H54 (cell line): ENCODE measurements at regions not wholly inside any gene's neighbourhood (a gene's known extent, or its start where the extent isn't known, plus 50 kb on each side); places are given as distances from the start of the nearest gene placed in this dataset.

Experiments used
- DNase-seq: peaks from one replicate; pipeline ENCODE4 v3.0.0; 2011; ENCODE audit warnings: low spot score, mixed read lengths; ENCODE audit not compliant: insufficient read length
- FAIRE-seq: peaks from 3 replicates; lab custom pipeline; 2011; peaks lifted over from hg19 to GRCh38; lab: Jason Lieb, UNC
- POLR2A ChIP-seq: IDR thresholded peaks from 2 replicates; pipeline ENCODE4 v1.6.1; 2011; ENCODE audit warnings: low read depth, mild to moderate bottlenecking, low read length

DNA sequence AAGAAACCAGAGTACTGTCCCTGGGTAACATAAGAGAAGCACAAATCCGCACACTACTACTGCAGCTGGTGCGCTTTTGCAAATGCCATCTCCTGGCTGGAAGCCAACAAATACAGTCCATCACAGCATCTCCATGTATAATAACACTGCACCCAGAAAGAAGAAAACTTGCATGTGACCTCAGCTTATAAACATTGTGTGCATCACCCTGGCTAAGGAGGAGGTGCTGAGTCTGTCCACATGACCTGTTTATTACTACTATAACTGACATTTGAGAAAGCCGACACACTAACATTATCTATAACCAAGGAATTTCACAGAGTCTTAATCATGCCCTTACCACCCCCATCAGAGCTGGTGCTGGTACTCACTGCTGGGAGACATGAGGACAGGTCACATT is 516.8 kb downstream of the CFAP47 start:
- DNase-seq (no peak), FAIRE-seq (no peak)
- no peak for TF ChIP-seq POLR2A

DNA sequence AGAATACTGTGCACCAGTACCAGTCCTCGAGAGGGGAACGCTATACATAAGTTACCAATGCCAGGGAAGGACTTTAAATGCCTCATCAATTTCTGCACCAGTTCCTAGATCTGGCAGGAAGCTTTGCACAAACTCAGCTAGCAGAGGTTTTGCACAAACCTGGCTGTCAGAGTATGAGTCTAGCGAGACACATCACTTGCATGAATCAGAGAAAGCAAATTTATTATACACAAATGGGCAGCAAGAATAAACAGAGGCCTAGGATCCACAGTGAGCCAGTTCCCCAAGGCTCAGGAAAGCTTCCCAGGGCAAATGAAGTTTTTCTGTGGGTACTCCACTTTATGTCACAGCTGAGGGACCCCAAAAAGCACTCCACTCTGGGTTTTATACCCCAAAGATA is 523.5 kb downstream of the CFAP47 start:
- no peak for TF ChIP-seq POLR2A
- no peak for FAIRE-seq

DNA sequence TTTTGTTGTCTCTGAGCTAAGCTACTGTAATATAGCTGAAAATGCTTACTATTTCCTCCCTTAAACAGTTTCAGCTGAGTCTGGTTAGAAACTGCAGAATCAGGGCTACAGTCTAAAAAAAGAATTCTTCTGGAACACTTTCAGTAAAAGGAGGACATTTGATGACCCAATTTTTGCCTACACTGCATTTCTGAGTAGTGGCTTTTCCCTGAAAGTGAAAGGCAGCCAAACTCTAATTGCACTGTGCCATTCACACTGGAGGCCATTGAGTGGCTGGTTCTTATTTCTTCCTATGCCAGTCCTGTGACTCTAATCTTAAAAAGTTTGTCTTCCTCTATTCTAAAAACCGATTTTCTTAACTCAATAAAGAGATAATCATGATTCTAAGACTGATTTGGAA is 526.0 kb downstream of the CFAP47 start:
- no peak for FAIRE-seq
- no peak for DNase-seq
- no peak for TF ChIP-seq POLR2A

More for the DNA sequence above, 523.5 kb downstream of the CFAP47 start:
- DNase-seq: no peak

DNA sequence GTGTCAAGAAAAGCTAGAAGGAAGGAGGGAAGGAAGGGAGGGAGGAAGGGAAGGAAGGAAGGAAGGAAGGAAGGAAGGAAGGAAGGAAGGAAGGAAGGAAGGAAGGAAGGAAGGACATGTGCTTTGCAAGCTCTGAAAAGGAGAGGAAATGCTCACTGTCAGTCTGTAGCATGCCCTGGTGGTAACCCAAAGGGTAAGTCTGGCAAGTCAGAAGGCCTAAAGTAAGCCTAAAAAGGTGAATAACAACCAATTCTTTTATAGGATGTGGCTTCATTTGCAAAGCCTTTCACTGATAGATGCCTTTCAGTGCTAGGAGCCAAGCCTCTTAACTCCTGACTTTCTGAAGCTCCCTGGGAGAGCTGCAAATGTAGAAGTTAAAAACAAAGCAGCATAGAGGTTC is 542.6 kb downstream of the CFAP47 start:
- FAIRE-seq (no peak), DNase-seq (no peak)
- no peak for TF ChIP-seq POLR2A

DNA sequence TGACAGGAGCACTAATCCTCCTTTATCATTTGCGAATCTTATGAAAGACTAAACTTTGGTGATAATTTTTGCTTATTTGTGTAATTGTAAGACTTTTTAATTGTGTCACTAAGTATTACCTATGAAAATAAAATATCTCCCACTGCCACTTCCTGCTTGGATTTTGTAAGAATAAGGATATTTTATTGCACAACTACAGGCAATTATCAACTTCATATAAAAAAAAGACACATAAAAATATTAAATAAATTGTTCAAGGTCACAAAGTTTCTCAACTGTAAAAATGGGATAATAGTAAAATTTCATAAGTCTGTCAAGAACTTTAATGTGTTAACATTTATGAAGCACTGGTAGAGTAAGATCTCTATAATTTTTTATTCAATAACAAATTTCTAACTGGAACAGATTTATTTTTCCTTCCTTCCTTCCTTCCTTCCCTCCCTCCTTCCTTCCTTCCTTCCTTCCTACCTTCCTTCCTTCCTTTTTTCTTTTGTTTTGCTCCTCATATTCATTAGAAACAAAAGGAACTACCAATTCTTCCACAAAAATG is 527.6 kb upstream of the FAM47C start:
- DNase-seq (no peak), FAIRE-seq (no peak)
- TF ChIP-seq POLR2A: no peak

DNA sequence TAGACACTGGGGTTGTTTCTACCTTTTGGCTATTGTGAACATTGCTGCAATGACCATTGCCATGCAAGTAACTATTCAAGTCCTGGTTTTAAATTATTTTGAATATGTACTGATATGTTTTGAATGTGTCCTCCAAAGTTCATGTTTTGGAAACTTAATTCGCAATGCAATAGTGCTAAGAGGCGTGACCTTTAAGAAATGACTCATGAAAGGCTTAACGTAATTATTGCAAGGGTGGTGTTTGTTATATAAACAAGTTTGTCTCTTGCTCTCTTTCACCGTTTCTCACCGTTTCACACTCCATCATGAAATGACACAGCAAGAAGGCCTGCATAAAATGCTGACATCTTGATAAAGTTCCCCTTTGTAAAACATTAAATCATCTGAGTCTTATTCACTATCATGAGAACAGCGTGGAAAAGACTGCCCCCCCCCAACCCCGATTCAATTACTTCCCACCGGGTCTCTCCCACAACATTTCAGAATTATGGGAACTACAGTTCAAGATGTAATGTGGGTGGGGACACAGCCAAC is 506.9 kb upstream of the FAM47C start:
- no peak for TF ChIP-seq POLR2A
- no peak for DNase-seq
- FAIRE-seq: no peak

DNA sequence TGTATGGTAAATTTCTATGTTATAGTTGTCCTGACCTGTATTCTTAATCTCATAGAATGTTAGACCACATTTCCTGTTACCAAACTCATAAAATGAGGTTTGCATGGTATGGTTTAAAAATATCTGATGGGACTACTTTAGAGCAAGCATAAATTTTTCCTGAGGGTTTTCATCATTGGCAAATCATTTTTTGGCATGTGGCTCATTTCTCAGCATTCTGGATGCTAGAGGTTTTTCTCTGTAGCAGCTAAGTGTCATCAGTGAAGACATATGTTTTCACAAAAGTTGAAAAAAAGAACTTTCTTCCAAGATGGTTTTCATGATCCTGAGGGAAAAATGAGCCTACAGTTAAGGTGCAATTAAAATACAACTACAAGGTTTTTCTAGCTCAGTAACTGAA is 503.5 kb upstream of the FAM47C start:
- DNase-seq (no peak), FAIRE-seq (no peak)
- no peak for TF ChIP-seq POLR2A

DNA sequence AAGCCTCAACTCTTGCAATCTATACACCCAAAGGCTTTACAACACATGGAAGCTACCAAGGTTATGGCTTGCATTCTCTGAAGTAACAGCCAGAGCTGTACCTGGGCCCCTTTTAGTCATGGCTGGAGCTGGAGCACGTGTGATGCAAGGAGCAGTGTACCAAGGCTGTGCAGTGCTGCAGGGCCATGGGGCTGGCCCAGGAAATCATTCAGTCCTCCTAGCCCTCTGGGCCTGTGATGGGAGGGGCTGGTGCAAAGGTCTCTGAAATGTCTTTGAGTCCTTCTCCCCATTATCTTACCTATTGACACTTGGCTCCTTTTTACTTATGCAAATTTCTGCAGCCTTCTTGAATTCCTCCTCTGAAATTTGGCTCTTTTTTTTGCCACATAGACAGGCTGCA is 500.1 kb upstream of the FAM47C start:
- no peak for FAIRE-seq
- no peak for DNase-seq
- no peak for TF ChIP-seq POLR2A

DNA sequence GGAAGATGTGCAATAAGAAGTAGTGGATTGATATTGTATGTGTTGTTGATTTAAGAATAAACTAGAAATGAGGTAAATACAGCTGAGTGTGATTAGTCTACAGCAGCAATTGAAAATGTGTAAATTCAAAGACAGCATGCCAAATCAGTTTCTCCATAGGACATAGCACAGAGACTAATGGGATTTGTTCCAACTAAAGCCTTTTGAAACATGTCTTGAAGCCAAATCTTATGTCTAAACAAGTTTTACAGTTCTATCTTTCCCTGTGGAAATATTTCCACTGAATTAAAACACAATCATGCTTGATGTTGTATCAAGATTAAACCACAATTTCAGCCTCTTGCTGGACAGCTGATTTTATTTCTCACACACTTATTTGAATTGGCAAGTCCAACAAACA is 497.4 kb upstream of the FAM47C start:
- FAIRE-seq (no peak), DNase-seq (no peak)
- TF ChIP-seq POLR2A: no peak

DNA sequence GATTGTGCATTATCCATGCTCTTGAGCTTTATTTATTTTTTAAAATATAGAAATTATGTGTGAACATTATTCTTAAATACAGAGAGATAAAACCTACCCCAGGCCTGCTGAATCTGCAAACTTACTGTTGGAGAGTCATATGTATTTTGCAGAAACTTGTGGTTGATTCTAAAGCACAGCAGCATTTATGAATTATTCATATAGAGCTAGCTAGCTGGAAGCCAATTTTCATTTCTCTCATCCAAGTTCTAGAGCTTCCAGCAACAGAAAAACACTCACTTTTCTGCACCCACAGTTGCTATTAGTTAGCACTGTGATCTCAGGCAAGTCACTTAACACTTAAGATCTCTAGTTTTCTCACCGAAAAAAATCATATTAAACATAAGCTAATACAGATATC is 479.5 kb upstream of the FAM47C start:
- FAIRE-seq (no peak), DNase-seq (no peak)
- no peak for TF ChIP-seq POLR2A

DNA sequence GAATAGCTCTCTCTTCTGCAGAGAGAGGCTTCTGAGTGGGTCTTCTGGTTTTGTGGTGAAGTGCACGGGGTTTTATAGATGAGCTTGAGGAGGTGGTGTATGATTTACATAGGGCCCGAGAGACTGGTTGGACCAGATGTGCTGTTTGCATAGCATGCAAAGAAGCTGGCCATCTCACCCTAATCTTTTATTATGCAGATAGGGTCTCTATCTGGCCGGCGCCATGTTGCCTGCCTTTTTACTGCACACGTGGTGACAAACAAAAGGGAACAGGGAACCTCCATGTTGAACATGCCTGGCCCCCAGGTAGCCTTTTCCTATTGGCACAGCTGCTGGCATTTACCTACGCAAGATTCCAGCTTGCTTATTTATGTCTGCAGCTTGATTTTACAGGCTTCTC is 473.3 kb upstream of the FAM47C start:
- DNase-seq: no peak
- TF ChIP-seq POLR2A: no peak
- FAIRE-seq: no peak

DNA sequence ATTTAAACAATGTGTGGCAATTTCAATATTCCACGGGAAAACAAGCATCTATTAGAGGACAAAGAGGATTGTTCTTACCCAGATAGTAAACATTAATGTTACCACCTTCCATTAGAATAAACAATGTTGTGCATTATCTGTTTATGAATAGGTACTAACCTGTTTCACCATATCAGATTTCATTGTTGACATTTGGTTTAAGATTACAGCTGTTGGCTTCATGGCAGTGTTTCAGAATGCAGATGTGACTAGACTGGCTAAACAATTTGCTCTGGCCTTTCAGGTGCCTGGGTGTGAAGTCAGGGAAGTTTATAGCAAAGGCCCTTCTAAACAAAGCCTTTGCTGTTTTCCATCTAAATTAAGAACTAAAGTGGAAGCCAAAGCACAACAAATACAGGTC is 464.7 kb upstream of the FAM47C start:
- no peak for DNase-seq
- no peak for TF ChIP-seq POLR2A
- FAIRE-seq: no peak

DNA sequence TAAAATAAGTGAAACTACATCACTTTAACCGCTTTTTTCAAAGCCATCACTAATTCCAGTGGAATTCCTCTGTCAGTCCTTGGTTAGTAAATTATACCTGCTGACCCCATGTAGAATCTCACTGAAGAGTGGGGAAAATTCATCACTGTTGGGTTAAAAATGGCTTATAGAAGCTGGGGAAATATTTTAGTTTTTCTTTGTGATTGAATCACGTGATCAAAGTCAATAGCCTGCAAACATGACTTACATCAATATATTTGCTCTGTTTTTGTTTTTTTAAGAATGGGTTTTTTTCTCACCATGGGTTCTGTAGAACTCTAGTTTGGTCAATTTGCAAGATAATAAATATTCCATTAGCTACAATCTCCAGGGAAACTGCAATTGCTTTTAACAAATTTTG is 445.2 kb upstream of the FAM47C start:
- DNase-seq (no peak), FAIRE-seq (no peak)
- no peak for TF ChIP-seq POLR2A

DNA sequence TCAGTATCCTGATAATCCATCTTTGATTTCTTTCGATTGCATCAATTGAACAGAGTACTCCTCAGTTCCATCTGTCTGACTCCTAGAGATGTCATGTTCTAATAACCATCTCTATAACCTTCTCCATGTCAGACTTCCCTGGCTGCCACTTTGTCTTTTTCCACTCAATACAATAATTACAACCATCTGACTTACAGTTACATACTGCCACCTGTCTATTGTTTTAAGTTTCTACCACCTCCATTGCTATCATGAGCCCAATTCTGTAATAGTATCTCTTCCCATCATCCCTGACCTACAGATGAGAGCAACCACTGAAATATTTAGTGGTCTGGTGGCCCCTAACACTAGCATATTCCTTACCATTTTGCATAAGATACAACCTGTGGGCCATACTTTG is 439.2 kb upstream of the FAM47C start:
- FAIRE-seq (no peak), DNase-seq (no peak)

DNA sequence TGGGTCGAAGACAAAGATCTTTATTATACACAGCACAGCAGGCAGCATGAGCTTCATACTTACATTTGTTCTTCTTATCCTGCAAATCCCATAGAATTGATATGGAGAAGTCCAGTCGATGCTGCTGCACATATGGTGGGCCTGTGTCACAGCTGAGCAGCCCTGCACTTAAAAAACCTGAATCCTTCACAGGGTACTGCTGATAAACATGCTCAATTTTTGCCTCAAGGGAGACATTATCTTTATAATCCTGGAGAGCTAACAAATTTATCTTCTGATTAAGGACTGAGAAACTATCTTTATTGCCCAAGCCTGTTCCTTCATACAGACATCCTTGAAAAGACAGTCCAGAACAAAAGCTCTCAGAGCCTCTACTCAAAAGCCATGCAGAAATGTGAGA is 434.4 kb upstream of the FAM47C start:
- FAIRE-seq (no peak), DNase-seq (no peak)
- TF ChIP-seq POLR2A: no peak

More for the DNA sequence above, 439.2 kb upstream of the FAM47C start:
- no peak for TF ChIP-seq POLR2A
